ENCODE measurements at regions not wholly inside any gene's neighbourhood (a gene's known extent, or its start where the extent isn't known, plus 50 kb on each side); places are given as distances from the start of the nearest gene placed in this dataset.
A peak's percentile ranks its signal among the peaks of the same experiment; 100 is the strongest.
"Not testable (repeated sequence)": the region's sequence is repeated elsewhere in the genome, so short reads cannot be mapped to it uniquely, and the experiment has no call there.

- in situ Hi-C loops (cut with HindIII; ENCODE audit: low sequenced_read_pairs) = no loop called here
- TF ChIP-seq CTCF (IDR thresholded peaks at IDR 0.05; ENCODE audit: low read depth, low read length) = no peak
- no peak for DNase-seq (ENCODE audit: low read depth, low spot score)
- no peak overlapping the region for H3K4me3 ChIP-seq (ENCODE audit: low read depth, low read length)
Measured at GRCh38 chr5:89053547-89053946, 170.6 kb upstream of the MEF2C start.

- DNase-seq (ENCODE audit: low read depth, low spot score); H3K4me3 ChIP-seq (ENCODE audit: low read depth, low read length); in situ Hi-C loops (cut with HindIII; ENCODE audit: low sequenced_read_pairs): not testable (repeated sequence)
Measured at GRCh38 chr5:89050062-89050461, 167.1 kb upstream of the MEF2C start.

GRCh38 chr5:89047571-89047970 lies 164.6 kb upstream of the MEF2C start:
- in situ Hi-C loops (cut with HindIII; ENCODE audit: low sequenced_read_pairs) = no loop called here
- no peak for TF ChIP-seq CTCF (IDR thresholded peaks at IDR 0.05; ENCODE audit: low read depth, low read length)
- no peak overlapping the region for H3K4me3 ChIP-seq (ENCODE audit: low read depth, low read length)
- peak; percentile 69 for DNase-seq (ENCODE audit: low read depth, low spot score)

- in situ Hi-C loops (cut with HindIII; ENCODE audit: low sequenced_read_pairs) = no loop called here
- H3K4me3 ChIP-seq (ENCODE audit: low read depth, low read length) = no peak overlapping the region
- DNase-seq (ENCODE audit: low read depth, low spot score) = no peak
- no peak for TF ChIP-seq CTCF (IDR thresholded peaks at IDR 0.05; ENCODE audit: low read depth, low read length)
Measured at GRCh38 chr5:89045216-89045615, 162.2 kb upstream of the MEF2C start.

GRCh38 chr5:89044674-89045200 lies 161.8 kb upstream of the MEF2C start:
- H3K4me3 ChIP-seq (ENCODE audit: low read depth, low read length) = no peak overlapping the region
- in situ Hi-C loops (cut with HindIII; ENCODE audit: low sequenced_read_pairs) = no loop called here
- no peak for DNase-seq (ENCODE audit: low read depth, low spot score)
- no peak for TF ChIP-seq CTCF (IDR thresholded peaks at IDR 0.05; ENCODE audit: low read depth, low read length)

GRCh38 chr5:89043676-89044075 lies 160.7 kb upstream of the MEF2C start:
- in situ Hi-C loops (cut with HindIII; ENCODE audit: low sequenced_read_pairs) = no loop called here
- no peak for TF ChIP-seq CTCF (IDR thresholded peaks at IDR 0.05; ENCODE audit: low read depth, low read length)
- peak; percentile 41 for DNase-seq (ENCODE audit: low read depth, low spot score)
- no peak overlapping the region for H3K4me3 ChIP-seq (ENCODE audit: low read depth, low read length)

- TF ChIP-seq CTCF (IDR thresholded peaks at IDR 0.05; ENCODE audit: low read depth, low read length) = no peak
- no peak for DNase-seq (ENCODE audit: low read depth, low spot score)
- in situ Hi-C loops (cut with HindIII; ENCODE audit: low sequenced_read_pairs) = no loop called here
- no peak overlapping the region for H3K4me3 ChIP-seq (ENCODE audit: low read depth, low read length)
Measured at GRCh38 chr5:89042746-89043145, 159.8 kb upstream of the MEF2C start.
